ENCODE measurements at regions not wholly inside any gene's neighbourhood (a gene's known extent, or its start where the extent isn't known, plus 50 kb on each side); places are given as distances from the start of the nearest gene placed in this dataset.

GRCh38 chr14:38867561-38868150 is 235.4 kb downstream of the SEC23A start:
- Histone ChIP-seq H3K4me3 (ENCODE audit: low read length in 3 of 3) (no peak overlapping the region), H3K36me3 (ENCODE audit: control insufficient read depth in 2 of 3, insufficient read depth in 3 of 3, low read length in 3 of 3) (no peaks in the 10 kb centered on the region), H3K27me3 (ENCODE audit: control insufficient read depth, insufficient read depth, low read length) (no peaks in the 10 kb centered on the region), H3K4me1 (ENCODE audit: control insufficient read depth in 2 of 3, insufficient read depth in 2 of 3, low read depth in 1 of 3, low read length in 3 of 3) (peaks cover 0 to 10% (median 2%) of the 10 kb centered on the region in 3 donors), H3K9ac (ENCODE audit: low read length in 3 of 3) (no peak overlapping the region), H3K9me3 (ENCODE audit: control insufficient read depth in 2 of 3, insufficient read depth in 1 of 3, low read length in 3 of 3) (peaks cover 0 to 4% (median 0%) of the 10 kb centered on the region in 3 donors), H3K27ac (ENCODE audit: low read depth in 2 of 2, low read length in 2 of 2) (no peak overlapping the region)
- TF ChIP-seq CTCF (IDR thresholded peaks at IDR 0.05; ENCODE audit: borderline replicate concordance, extremely low read depth, insufficient read depth) = peak; percentile 72
- DNase-seq (peak in 4 of 5 donors; percentile 81 to 93 (median 85)), FAIRE-seq (peak; percentile 3)
- intact Hi-C loops (cut with DNase I) = no loop called here

GRCh38 chr14:38866461-38866860 is 236.6 kb downstream of the SEC23A start:
- H3K27ac ChIP-seq (ENCODE audit: low read depth in 2 of 2, low read length in 2 of 2) = no peak overlapping the region
- H3K27me3 ChIP-seq (ENCODE audit: control insufficient read depth, insufficient read depth, low read length) = no peaks in the 10 kb centered on the region
- peaks cover 0 to 4% (median 0%) of the 10 kb centered on the region in 3 donors for H3K9me3 ChIP-seq (ENCODE audit: control insufficient read depth in 2 of 3, insufficient read depth in 1 of 3, low read length in 3 of 3)
- H3K4me3 ChIP-seq (ENCODE audit: low read length in 3 of 3) = no peak overlapping the region
- H3K4me1 ChIP-seq (ENCODE audit: control insufficient read depth in 2 of 3, insufficient read depth in 2 of 3, low read depth in 1 of 3, low read length in 3 of 3) = peaks cover 0 to 10% (median 2%) of the 10 kb centered on the region in 3 donors
- FAIRE-seq (no peak), DNase-seq (no peak)
- H3K9ac ChIP-seq (ENCODE audit: low read length in 3 of 3) = no peak overlapping the region
- no peak for TF ChIP-seq CTCF (IDR thresholded peaks at IDR 0.05; ENCODE audit: borderline replicate concordance, extremely low read depth, insufficient read depth)
- H3K36me3 ChIP-seq (ENCODE audit: control insufficient read depth in 2 of 3, insufficient read depth in 3 of 3, low read length in 3 of 3) = no peaks in the 10 kb centered on the region
- intact Hi-C loops (cut with DNase I) = no loop called here

GRCh38 chr14:38862366-38862765 is 240.7 kb downstream of the SEC23A start:
- DNase-seq = no peak
- Histone ChIP-seq H3K27me3 (ENCODE audit: control insufficient read depth, insufficient read depth, low read length) (no peaks in the 10 kb centered on the region), H3K9me3 (ENCODE audit: control insufficient read depth in 2 of 3, insufficient read depth in 1 of 3, low read length in 3 of 3) (peaks cover 0 to 4% (median 0%) of the 10 kb centered on the region in 3 donors), H3K9ac (ENCODE audit: low read length in 3 of 3) (no peak overlapping the region), H3K36me3 (ENCODE audit: control insufficient read depth in 2 of 3, insufficient read depth in 3 of 3, low read length in 3 of 3) (no peaks in the 10 kb centered on the region), H3K4me1 (ENCODE audit: control insufficient read depth in 2 of 3, insufficient read depth in 2 of 3, low read depth in 1 of 3, low read length in 3 of 3) (no peaks in the 10 kb centered on the region), H3K4me3 (ENCODE audit: low read length in 3 of 3) (no peak overlapping the region), H3K27ac (ENCODE audit: low read depth in 2 of 2, low read length in 2 of 2) (no peak overlapping the region)
- intact Hi-C loops (cut with DNase I) = no loop called here
- no peak for TF ChIP-seq CTCF (IDR thresholded peaks at IDR 0.05; ENCODE audit: borderline replicate concordance, extremely low read depth, insufficient read depth)
- no peak for FAIRE-seq

- FAIRE-seq = no peak
Observed at GRCh38 chr14:38860530-38860929, 242.5 kb downstream of the SEC23A start.

More at GRCh38 chr14:38860530-38860929, 242.5 kb downstream of the SEC23A start:
- Histone ChIP-seq H3K27ac (ENCODE audit: low read depth in 2 of 2, low read length in 2 of 2) (no peak overlapping the region), H3K4me1 (ENCODE audit: control insufficient read depth in 2 of 3, insufficient read depth in 2 of 3, low read depth in 1 of 3, low read length in 3 of 3) (no peaks in the 10 kb centered on the region), H3K9me3 (ENCODE audit: control insufficient read depth in 2 of 3, insufficient read depth in 1 of 3, low read length in 3 of 3) (peaks cover 0 to 4% (median 0%) of the 10 kb centered on the region in 3 donors), H3K36me3 (ENCODE audit: control insufficient read depth in 2 of 3, insufficient read depth in 3 of 3, low read length in 3 of 3) (no peaks in the 10 kb centered on the region), H3K27me3 (ENCODE audit: control insufficient read depth, insufficient read depth, low read length) (no peaks in the 10 kb centered on the region), H3K9ac (ENCODE audit: low read length in 3 of 3) (no peak overlapping the region), H3K4me3 (ENCODE audit: low read length in 3 of 3) (no peak overlapping the region)
- intact Hi-C loops (cut with DNase I) = no loop called here
- DNase-seq = no peak
- TF ChIP-seq CTCF (IDR thresholded peaks at IDR 0.05; ENCODE audit: borderline replicate concordance, extremely low read depth, insufficient read depth) = no peak
